GM12878 (cell line): ENCODE measurements at regions not wholly inside any gene's neighbourhood (a gene's known extent, or its start where the extent isn't known, plus 50 kb on each side); places are given as distances from the start of the nearest gene placed in this dataset.

Experiments used
- ATAC-seq: fragments of 200-7000 bp; cut with Tn5 transposase; 3 replicates; pipeline ENCODE4 v1.9.1; 2020; ENCODE audit warnings: mild to moderate bottlenecking, moderate library complexity
- BruUV-seq: library from RNA; stranded (reverse); fragments of 400-500 nt; replicated peaks from 2 replicates; lab custom pipeline; 2021; lab: Mats Ljungman, UMichigan
- CTCF ChIA-PET: fragments of 300-600 bp; sonication (Branson Sonifier 250); formaldehyde crosslinking; extraction: SDS; loops from one replicate; lab custom pipeline; 2021; ENCODE audit warnings: inconsistent platforms; lab: Yijun Ruan, JAX
- POLR2A ChIA-PET: fragments of 350-600 bp; formaldehyde crosslinking; extraction: SDS; loops from one replicate; lab custom pipeline; 2021; ENCODE audit warnings: inconsistent platforms; lab: Charles Lee
- RAD21 ChIA-PET: fragments of 300-600 bp; sonication (Branson Sonifier 250); formaldehyde crosslinking; loops from one replicate; lab custom pipeline; 2023; ENCODE audit warnings: antibody characterized with exemption; ENCODE audit not compliant: unreplicated experiment; lab: Charles Lee
- SMC1A ChIA-PET: fragments of 300-600 bp; sonication (Branson Sonifier 250); formaldehyde crosslinking; loops from one replicate; lab custom pipeline; 2023; ENCODE audit not compliant: unreplicated experiment, uncharacterized antibody; lab: Charles Lee
- DNase-seq: peaks from one replicate; pipeline ENCODE4 v3.0.0-alpha.2; 2011; ENCODE audit warnings: low read depth, low spot score
- FAIRE-seq: peaks from 3 replicates; lab custom pipeline; 2011; peaks lifted over from hg19 to GRCh38; lab: Jason Lieb, UNC
- H2AFZ ChIP-seq: 2 replicates; pipeline ENCODE4 v1.6.0; 2011; ENCODE audit warnings: low read depth, low read length, control low read depth; ENCODE audit not compliant: control insufficient read depth
- H3K27ac ChIP-seq: 2 replicates; pipeline ENCODE4 v1.5.1; 2011; ENCODE audit warnings: control low read depth; ENCODE audit not compliant: control insufficient read depth, insufficient read depth
- H3K27me3 ChIP-seq, 2 experiments: replicated peaks in 1 of 2; 2 replicates each; pipeline versions ENCODE4 v1.6.0 to v1.6.1; 2011; ENCODE audit warnings: low read length in 1 of 2; ENCODE audit not compliant: control insufficient read depth in 2 of 2, insufficient read depth in 2 of 2
- H3K36me3 ChIP-seq, 2 experiments: 2 replicates each; pipeline ENCODE4 v1.5.1; 2011; ENCODE audit warnings: low read length in 1 of 2; ENCODE audit not compliant: control insufficient read depth in 2 of 2, insufficient read depth in 2 of 2
- H3K4me1 ChIP-seq: 2 replicates; pipeline ENCODE4 v1.6.1; 2011; ENCODE audit warnings: mild to moderate bottlenecking, low read length, moderate library complexity, mixed read lengths; ENCODE audit not compliant: control insufficient read depth, insufficient read depth
- H3K4me2 ChIP-seq: 2 replicates; pipeline ENCODE4 v1.6.0; 2011; ENCODE audit warnings: control low read depth; ENCODE audit not compliant: control insufficient read depth, insufficient read depth
- H3K4me3 ChIP-seq: fragments of 200-600 bp; sonication (generic); 2 replicates; pipeline ENCODE4 v1.5.1; 2016
- H3K79me2 ChIP-seq: 2 replicates; pipeline ENCODE4 v1.6.0; 2011; ENCODE audit warnings: low read length; ENCODE audit not compliant: control insufficient read depth, insufficient read depth
- H3K9ac ChIP-seq: 2 replicates; pipeline ENCODE4 v1.8.0; 2011; ENCODE audit warnings: low read length, control low read depth, mixed read lengths; ENCODE audit not compliant: control insufficient read depth, insufficient read depth
- H3K9me3 ChIP-seq: replicated peaks from 3 replicates; pipeline ENCODE4 v1.5.1; 2011; ENCODE audit warnings: mild to moderate bottlenecking, low read length; ENCODE audit not compliant: control insufficient read depth, insufficient read depth
- H4K20me1 ChIP-seq: 2 replicates; pipeline ENCODE4 v1.6.0; 2011; ENCODE audit not compliant: control insufficient read depth, insufficient read depth
- ATF2 ChIP-seq: IDR thresholded peaks from 2 replicates; pipeline ENCODE4 v1.6.1; 2012; ENCODE audit warnings: low read length, inconsistent platforms
- CHD2 ChIP-seq: IDR thresholded peaks from 2 replicates; pipeline ENCODE4 v1.6.1; 2011; ENCODE audit warnings: low read depth, low read length, improper control_type of control experiment, borderline replicate concordance
- CHD4 ChIP-seq: fragments of 200-600 bp; sonication (generic); IDR thresholded peaks from 2 replicates; pipeline ENCODE4 v1.6.1; 2016; ENCODE audit warnings: mild to moderate bottlenecking
- E4F1 ChIP-seq: fragments of 450-650 bp; IDR thresholded peaks from 2 replicates; pipeline ENCODE4 v1.6.1; 2018; ENCODE audit warnings: borderline replicate concordance, mild to moderate bottlenecking; ENCODE audit not compliant: partially characterized antibody
- ELK1 ChIP-seq: IDR thresholded peaks from 2 replicates; pipeline ENCODE4 v1.6.1; 2012; ENCODE audit warnings: low read depth, low read length, improper control_type of control experiment
- FOXM1 ChIP-seq: IDR thresholded peaks from 2 replicates; pipeline ENCODE4 v1.6.1; 2012; ENCODE audit warnings: low read depth, mild to moderate bottlenecking, inconsistent platforms, low read length, moderate library complexity
- MYC ChIP-seq: IDR thresholded peaks from 2 replicates; pipeline ENCODE4 v1.6.1; 2011; ENCODE audit warnings: mild to moderate bottlenecking, low read length, moderate library complexity, inconsistent platforms; ENCODE audit not compliant: insufficient read depth, insufficient replicate concordance, insufficient read length, severe bottlenecking
- NFYB ChIP-seq: IDR thresholded peaks from 2 replicates; pipeline ENCODE4 v1.6.1; 2011; ENCODE audit warnings: low read depth, mild to moderate bottlenecking, low read length, improper control_type of control experiment, moderate library complexity; ENCODE audit not compliant: insufficient read depth
- POU2F2 ChIP-seq: IDR thresholded peaks from 3 replicates; pipeline ENCODE4 v1.6.1; 2011; ENCODE audit warnings: low read depth, mild to moderate bottlenecking, low read length, borderline replicate concordance
- RAD21 ChIP-seq: IDR thresholded peaks from 2 replicates; pipeline ENCODE4 v1.6.1; 2011; ENCODE audit warnings: mild to moderate bottlenecking, low read depth, low read length, moderate library complexity; ENCODE audit not compliant: insufficient read depth
- TARDBP ChIP-seq: IDR thresholded peaks from 2 replicates; pipeline ENCODE4 v1.6.1; 2016; ENCODE audit warnings: borderline replicate concordance
- TBL1XR1 ChIP-seq: IDR thresholded peaks from 2 replicates; pipeline ENCODE4 v1.6.1; 2012; ENCODE audit warnings: low read depth, low read length, improper control_type of control experiment
- USF1 ChIP-seq: IDR thresholded peaks from 2 replicates; pipeline ENCODE4 v1.6.1; 2011; ENCODE audit warnings: borderline replicate concordance, low read depth, mild to moderate bottlenecking, moderate library complexity, mixed read lengths, low read length; ENCODE audit not compliant: insufficient read depth; ENCODE audit errors: extremely low read length
- ZBTB4 ChIP-seq: fragments of 450-650 bp; formaldehyde crosslinking; IDR thresholded peaks from 2 replicates; pipeline ENCODE4 v1.4.0; 2022; ENCODE audit warnings: mild to moderate bottlenecking, moderate library complexity
- WGBS: methylation state at CpG from one replicate; pipeline ENCODE4 v1.1.6; 2016; ENCODE audit warnings: low lambda C conversion rate; ENCODE audit not compliant: insufficient replicate concordance, insufficient coverage; ENCODE audit errors: missing lambda C conversion rate; 5-methylcytosine and 5-hydroxymethylcytosine counted together
- in situ Hi-C: fragments of 300-500 bp; cut with MboI; formaldehyde crosslinking; loops from 9 replicates; pipeline ENCODE4 v1.14.3; 2018; ENCODE audit warnings: mixed read lengths
- intact Hi-C: fragments of 100-400 bp; cut with micrococcal nuclease; formaldehyde crosslinking; loops from one replicate; pipeline ENCODE4 v1.14.2; 2022; ENCODE audit not compliant: unreplicated experiment

GRCh38 chr14:104290756-104291122 is 152.4 kb downstream of the KIF26A start:
- H3K9me3 ChIP-seq, result no peaks in the 10 kb centered on the region
- BruUV-seq, result no TSS peak
- POLR2A ChIA-PET, result no interaction called here
- no peaks in the 10 kb centered on the region for H3K36me3 ChIP-seq
- intact Hi-C loops (no loop called here), in situ Hi-C loops (no loop called here)
- 23% methylated on average over 9 of the region's 9 CpGs for WGBS
- CTCF ChIA-PET, result no interaction called here
- no peaks in the 10 kb centered on the region for H3K79me2 ChIP-seq
- no peak overlapping the region for H3K9ac ChIP-seq
- no peaks in the 10 kb centered on the region for H3K4me1 ChIP-seq
- FAIRE-seq, result no peak
- no peak for TF ChIP-seq ATF2
- no peak for TF ChIP-seq TBL1XR1
- TF ChIP-seq NFYB, result no peak
- TF ChIP-seq E4F1, result no peak
- no peak for TF ChIP-seq TARDBP
- TF ChIP-seq POU2F2, result no peak
- no peak for TF ChIP-seq CHD2
- no peak for TF ChIP-seq RAD21
- no peak for TF ChIP-seq CHD4
- TF ChIP-seq USF1, result no peak
- no peak for TF ChIP-seq ZBTB4
- TF ChIP-seq MYC, result no peak
- TF ChIP-seq FOXM1, result no peak
- no peak for TF ChIP-seq ELK1
- H3K4me2 ChIP-seq, result no peak overlapping the region
- RAD21 ChIA-PET, result no interaction called here
- no peaks in the 10 kb centered on the region for H3K27me3 ChIP-seq
- H3K27ac ChIP-seq, result no peak overlapping the region
- ATAC-seq, result no peak
- no peak overlapping the region for H2AFZ ChIP-seq
- H3K4me3 ChIP-seq, result no peak overlapping the region
- SMC1A ChIA-PET, result no interaction called here
- no peaks in the 10 kb centered on the region for H4K20me1 ChIP-seq
- no peak for DNase-seq
